Prostate gland (tissue), 2 donors: ENCODE measurements at regions not wholly inside any gene's neighbourhood (a gene's known extent, or its start where the extent isn't known, plus 50 kb on each side); places are given as distances from the start of the nearest gene placed in this dataset.

Experiments
- POLR2A ChIP-seq: fragments of 450-650 bp; IDR thresholded peaks from one replicate; pipeline ENCODE4 v1.6.1; 2016; ENCODE audit warnings: antibody characterized with exemption, mild to moderate bottlenecking
- POLR2AphosphoS5 ChIP-seq: sonication (generic); formaldehyde crosslinking; IDR thresholded peaks from one replicate; pipeline ENCODE4 v1.6.1; 2017; ENCODE audit warnings: antibody characterized with exemption
- TF ChIP-seq, protein P1 (sequence below), 4 experiments: fragments of 200-600 bp in 2 of 4; fragments of 450-650 bp in 2 of 4; sonication (generic) in 2 of 4; IDR thresholded peaks; 1 replicate in 3 of 4; 2 replicates in 1 of 4; pipeline ENCODE4 v1.5.1; 2016 to 2019; ENCODE audit warnings: antibody characterized with exemption in 4 of 4, mild to moderate bottlenecking in 2 of 4, moderate library complexity in 2 of 4

DNA sequence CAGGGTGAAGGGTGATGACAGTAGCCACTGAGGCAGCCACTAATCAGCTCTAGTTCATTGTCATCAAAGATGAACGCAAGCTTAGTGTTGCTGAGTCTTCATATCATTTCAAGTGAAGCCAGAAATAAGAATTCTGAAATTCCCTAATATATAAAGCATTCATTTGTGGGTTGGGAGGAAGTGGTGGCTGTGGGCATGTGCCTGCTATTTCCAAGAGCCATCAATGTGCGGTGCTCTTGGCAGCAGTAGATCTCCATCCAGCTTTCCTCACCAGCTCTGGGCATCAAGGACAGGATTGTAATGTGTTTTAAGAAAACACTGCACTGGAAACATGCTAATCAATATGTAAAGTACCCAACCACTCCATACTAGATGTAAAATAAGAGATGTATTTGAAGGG lies 202.5 kb upstream of the AHR start:
- TF ChIP-seq POLR2A: no peak
- TF ChIP-seq, protein P1, sequence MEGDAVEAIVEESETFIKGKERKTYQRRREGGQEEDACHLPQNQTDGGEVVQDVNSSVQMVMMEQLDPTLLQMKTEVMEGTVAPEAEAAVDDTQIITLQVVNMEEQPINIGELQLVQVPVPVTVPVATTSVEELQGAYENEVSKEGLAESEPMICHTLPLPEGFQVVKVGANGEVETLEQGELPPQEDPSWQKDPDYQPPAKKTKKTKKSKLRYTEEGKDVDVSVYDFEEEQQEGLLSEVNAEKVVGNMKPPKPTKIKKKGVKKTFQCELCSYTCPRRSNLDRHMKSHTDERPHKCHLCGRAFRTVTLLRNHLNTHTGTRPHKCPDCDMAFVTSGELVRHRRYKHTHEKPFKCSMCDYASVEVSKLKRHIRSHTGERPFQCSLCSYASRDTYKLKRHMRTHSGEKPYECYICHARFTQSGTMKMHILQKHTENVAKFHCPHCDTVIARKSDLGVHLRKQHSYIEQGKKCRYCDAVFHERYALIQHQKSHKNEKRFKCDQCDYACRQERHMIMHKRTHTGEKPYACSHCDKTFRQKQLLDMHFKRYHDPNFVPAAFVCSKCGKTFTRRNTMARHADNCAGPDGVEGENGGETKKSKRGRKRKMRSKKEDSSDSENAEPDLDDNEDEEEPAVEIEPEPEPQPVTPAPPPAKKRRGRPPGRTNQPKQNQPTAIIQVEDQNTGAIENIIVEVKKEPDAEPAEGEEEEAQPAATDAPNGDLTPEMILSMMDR (IDR thresholded peaks at IDR 0.05): no peak
- no peak for TF ChIP-seq POLR2AphosphoS5
